ENCODE measurements at regions not wholly inside any gene's neighbourhood (a gene's known extent, or its start where the extent isn't known, plus 50 kb on each side); places are given as distances from the start of the nearest gene placed in this dataset.
A peak's percentile ranks its signal among the peaks of the same experiment; 100 is the strongest.

GRCh38 chr14:105888784-105889665, 362.6 kb downstream of the TMEM121 start:
- H3K27me3 ChIP-seq (ENCODE audit: control insufficient read depth in 3 of 3, insufficient read depth in 3 of 3, low read length in 2 of 3), result no peaks in the 10 kb centered on the region
- H3K4me3 ChIP-seq, result no peak overlapping the region
- no peaks in the 10 kb centered on the region for H3K4me1 ChIP-seq (ENCODE audit: control insufficient read depth in 5 of 5, insufficient read depth in 5 of 5, low read length in 5 of 5)
- no peak overlapping the region for H3K27ac ChIP-seq (ENCODE audit: low read depth in 1 of 2, low read length in 1 of 2)
- peaks cover 0 to 5% (median 2%) of the 10 kb centered on the region in 4 donors for H3K9me3 ChIP-seq (ENCODE audit: control insufficient read depth in 4 of 4, insufficient read depth in 3 of 4, low read length in 3 of 4)
- WGBS, 2 donors, result 44 to 68% methylated on average over 20 of the region's 20 CpGs
- ATAC-seq (ENCODE audit: insufficient read depth, low FRiP score), result no peak
- H3K9ac ChIP-seq (ENCODE audit: insufficient read depth in 1 of 2, low read length in 2 of 2), result no peak overlapping the region
- TF ChIP-seq CTCF (IDR thresholded peaks at IDR 0.05; ENCODE audit: control extremely low read depth, extremely low read depth), result no peak
- H3K36me3 ChIP-seq (ENCODE audit: control insufficient read depth in 4 of 4, insufficient read depth in 4 of 4, low read length in 4 of 4), result no peaks in the 10 kb centered on the region
- peak in 1 of 3 donors; percentile 3 for DNase-seq

GRCh38 chr14:105889666-105890473, 363.5 kb downstream of the TMEM121 start:
- Histone ChIP-seq H3K4me1 (ENCODE audit: control insufficient read depth in 5 of 5, insufficient read depth in 5 of 5, low read length in 5 of 5) (no peaks in the 10 kb centered on the region), H3K27ac (ENCODE audit: low read depth in 1 of 2, low read length in 1 of 2) (no peak overlapping the region), H3K36me3 (ENCODE audit: control insufficient read depth in 4 of 4, insufficient read depth in 4 of 4, low read length in 4 of 4) (no peaks in the 10 kb centered on the region), H3K9me3 (ENCODE audit: control insufficient read depth in 4 of 4, insufficient read depth in 3 of 4, low read length in 3 of 4) (peaks cover 0 to 5% (median 2%) of the 10 kb centered on the region in 4 donors), H3K27me3 (ENCODE audit: control insufficient read depth in 3 of 3, insufficient read depth in 3 of 3, low read length in 2 of 3) (no peaks in the 10 kb centered on the region), H3K9ac (ENCODE audit: insufficient read depth in 1 of 2, low read length in 2 of 2) (no peak overlapping the region), H3K4me3 (no peak overlapping the region)
- ATAC-seq (ENCODE audit: insufficient read depth, low FRiP score) (no peak), DNase-seq (peak in 1 of 3 donors; percentile 10)
- TF ChIP-seq CTCF (IDR thresholded peaks at IDR 0.05; ENCODE audit: control extremely low read depth, extremely low read depth), result no peak
- WGBS, 2 donors, result 40 to 56% methylated on average over 10 of the region's 10 CpGs

GRCh38 chr14:105890474-105891220, 364.3 kb downstream of the TMEM121 start:
- DNase-seq (peak in 1 of 3 donors; percentile 7), ATAC-seq (ENCODE audit: insufficient read depth, low FRiP score) (no peak)
- no peak for TF ChIP-seq CTCF (IDR thresholded peaks at IDR 0.05; ENCODE audit: control extremely low read depth, extremely low read depth)
- 54 to 68% methylated on average over 16 to 17 of the region's 18 CpGs for WGBS, 2 donors
- Histone ChIP-seq H3K27ac (ENCODE audit: low read depth in 1 of 2, low read length in 1 of 2) (no peak overlapping the region), H3K9ac (ENCODE audit: insufficient read depth in 1 of 2, low read length in 2 of 2) (no peak overlapping the region), H3K9me3 (ENCODE audit: control insufficient read depth in 4 of 4, insufficient read depth in 3 of 4, low read length in 3 of 4) (peaks cover 0 to 5% (median 2%) of the 10 kb centered on the region in 4 donors), H3K27me3 (ENCODE audit: control insufficient read depth in 3 of 3, insufficient read depth in 3 of 3, low read length in 2 of 3) (no peaks in the 10 kb centered on the region), H3K4me1 (ENCODE audit: control insufficient read depth in 5 of 5, insufficient read depth in 5 of 5, low read length in 5 of 5) (no peaks in the 10 kb centered on the region), H3K4me3 (no peak overlapping the region), H3K36me3 (ENCODE audit: control insufficient read depth in 4 of 4, insufficient read depth in 4 of 4, low read length in 4 of 4) (no peaks in the 10 kb centered on the region)
